Adrenal gland (tissue), 9 donors: ENCODE measurements at regions not wholly inside any gene's neighbourhood (a gene's known extent, or its start where the extent isn't known, plus 50 kb on each side); places are given as distances from the start of the nearest gene placed in this dataset.
A peak's percentile ranks its signal among the peaks of the same experiment; 100 is the strongest.

Source experiments
- DNase-seq, 7 donors: peaks; one replicate each; pipeline ENCODE4 v3.0.0-alpha.2; 2019 to 2020
- H3K27ac ChIP-seq, 5 donors: fragments of 200-600 bp; sonication (generic) in 4 of 5; 1 replicate in 3 of 5; 2 replicates in 2 of 5; pipeline versions ENCODE4 v1.5.1 to v1.8.0; 2016 to 2020; ENCODE audit warnings: mild to moderate bottlenecking in 1 of 5
- H3K27me3 ChIP-seq: fragments of 200-600 bp; 2 replicates; pipeline ENCODE4 v1.8.0; 2021
- H3K36me3 ChIP-seq, 2 donors: fragments of 200-600 bp; replicated peaks in 1 of 2; 1 replicate in 1 of 2; 2 replicates in 1 of 2; pipeline versions ENCODE4 v1.5.1 to v1.8.0; 2018 to 2022
- H3K4me1 ChIP-seq, 2 donors: fragments of 200-600 bp; replicated peaks in 1 of 2; 1 replicate in 1 of 2; 2 replicates in 1 of 2; pipeline versions ENCODE4 v1.5.1 to v1.8.0; 2018 to 2021
- H3K4me3 ChIP-seq, 4 donors: fragments of 200-600 bp; sonication (generic) in 3 of 4; one replicate each; pipeline ENCODE4 v1.5.1; 2016 to 2018
- H3K9me3 ChIP-seq, 3 donors: fragments of 200-600 bp; sonication (generic) in 1 of 3; replicated peaks in 1 of 3; 1 replicate in 2 of 3; 2 replicates in 1 of 3; pipeline versions ENCODE4 v1.5.1 to v1.8.0; 2016 to 2021
- CTCF ChIP-seq, 6 experiments: fragments of 450-650 bp in 4 of 6; fragments of 200-600 bp in 2 of 6; sonication (generic) in 1 of 6; IDR thresholded peaks; 1 replicate in 5 of 6; 2 replicates in 1 of 6; pipeline versions ENCODE4 v1.5.1 to v1.8.0; 2016 to 2021; ENCODE audit warnings: antibody characterized with exemption in 6 of 6, mild to moderate bottlenecking in 2 of 6, moderate library complexity in 1 of 6
- POLR2A ChIP-seq, 2 donors: fragments of 450-650 bp; IDR thresholded peaks; one replicate each; pipeline ENCODE4 v1.6.1; 2017; ENCODE audit warnings: antibody characterized with exemption in 2 of 2, mild to moderate bottlenecking in 2 of 2, moderate library complexity in 1 of 2
- WGBS, 4 donors: extraction: QIAGEN DNeasy Blood & Tissue Kit in 2 of 4; methylation state at CpG; one replicate each; pipeline versions ENCODE4 v1.1.5 to v1.1.7; 2013 to 2017; 5-methylcytosine and 5-hydroxymethylcytosine counted together
- intact Hi-C, 2 donors: fragments of 100-400 bp; cut with DNase I; formaldehyde crosslinking; loops; one replicate each; pipeline versions ENCODE4 v1.14.1 to v1.15.0; 2022 to 2023
- donor health status: healthy with polysubstance abuse.
- donor health status: Bipolar disorder and iron deficiency.
- donor health status: DM: yes; HTN: yes; CAD: no.
- donor health status: DM: no; HTN: no; CAD: no.
- donor health status: DM: no; HTN: no; CAD: no.

- TF ChIP-seq CTCF (IDR thresholded peaks at IDR 0.05): no peak
- TF ChIP-seq POLR2A (IDR thresholded peaks at IDR 0.05): no peak
- intact Hi-C loops: no loop called here
- WGBS, 4 donors: 77 to 95% (median 80%) methylated on average over 3 of the region's 3 CpGs
- peaks cover 0 to 3% (median 0%) of the 10 kb centered on the region in 3 donors for H3K9me3 ChIP-seq
- no peak overlapping the region for H3K4me3 ChIP-seq
- H3K27ac ChIP-seq: no peak overlapping the region
- H3K27me3 ChIP-seq: no peaks in the 10 kb centered on the region
- DNase-seq: no peak
- H3K4me1 ChIP-seq: peaks cover 0 to 9% of the 10 kb centered on the region in 2 donors
- no peaks in the 10 kb centered on the region for H3K36me3 ChIP-seq
Measured at GRCh38 chr3:107919239-107919638, 171.6 kb downstream of the CD47 start.

GRCh38 chr3:107916171-107916570, 174.7 kb downstream of the CD47 start:
- no peak overlapping the region for H3K4me3 ChIP-seq
- no peak for DNase-seq
- TF ChIP-seq POLR2A (IDR thresholded peaks at IDR 0.05) (no peak), CTCF (IDR thresholded peaks at IDR 0.05) (no peak)
- intact Hi-C loops: no loop called here
- no peak overlapping the region for H3K27ac ChIP-seq
- no peaks in the 10 kb centered on the region for H3K36me3 ChIP-seq
- H3K4me1 ChIP-seq: peaks cover 0 to under 1% of the 10 kb centered on the region in 2 donors
- no peaks in the 10 kb centered on the region for H3K27me3 ChIP-seq
- peaks cover 0 to 3% (median 0%) of the 10 kb centered on the region in 3 donors for H3K9me3 ChIP-seq
- 84 to 92% (median 85%) methylated on average over 6 of the region's 6 CpGs for WGBS, 4 donors

- 92 to 100% (median 99%) methylated on average over 1 of the region's 1 CpG for WGBS, 4 donors
- intact Hi-C loops: no loop called here
- TF ChIP-seq POLR2A (IDR thresholded peaks at IDR 0.05) (no peak), CTCF (IDR thresholded peaks at IDR 0.05) (no peak)
Measured at GRCh38 chr3:107915706-107916105, 175.1 kb downstream of the CD47 start.

GRCh38 chr3:107913701-107914100, 177.1 kb downstream of the CD47 start:
- intact Hi-C loops: no loop called here
- Histone ChIP-seq H3K27me3 (no peaks in the 10 kb centered on the region), H3K9me3 (no peaks in the 10 kb centered on the region), H3K4me3 (no peak overlapping the region), H3K36me3 (no peaks in the 10 kb centered on the region), H3K4me1 (no peaks in the 10 kb centered on the region), H3K27ac (no peak overlapping the region)
- peak in 2 of 7 donors; percentile 18 to 32 for DNase-seq
- TF ChIP-seq POLR2A (IDR thresholded peaks at IDR 0.05) (no peak), CTCF (IDR thresholded peaks at IDR 0.05) (no peak)

More at GRCh38 chr3:107915706-107916105, 175.1 kb downstream of the CD47 start:
- H3K4me1 ChIP-seq: no peaks in the 10 kb centered on the region
- peaks cover 0 to 3% (median 0%) of the 10 kb centered on the region in 3 donors for H3K9me3 ChIP-seq
- no peaks in the 10 kb centered on the region for H3K36me3 ChIP-seq
- DNase-seq: no peak
- no peak overlapping the region for H3K4me3 ChIP-seq
- H3K27ac ChIP-seq: no peak overlapping the region
- no peaks in the 10 kb centered on the region for H3K27me3 ChIP-seq
